ENCODE measurements at regions not wholly inside any gene's neighbourhood (a gene's known extent, or its start where the extent isn't known, plus 50 kb on each side); places are given as distances from the start of the nearest gene placed in this dataset.
"Not testable (repeated sequence)": the region's sequence is repeated elsewhere in the genome, so short reads cannot be mapped to it uniquely, and the experiment has no call there.

- H3K79me2 ChIP-seq (ENCODE audit: control insufficient read depth, insufficient read depth, low read length); DNase-seq (ENCODE audit: low read depth, low spot score); H3K9me3 ChIP-seq (ENCODE audit: control insufficient read depth, low read depth, low read length); H3K36me3 ChIP-seq (ENCODE audit: control insufficient read depth in 2 of 2, extremely low read depth in 1 of 2, insufficient read depth in 2 of 2, low read length in 2 of 2); dilution Hi-C loops (cut with MboI; ENCODE audit: extremely low pct_ligation_motif_present, low sequenced_read_pairs); H4K20me1 ChIP-seq (ENCODE audit: control insufficient read depth, extremely low read depth, insufficient read depth, low read length); H3K9me1 ChIP-seq (ENCODE audit: control insufficient read depth, extremely low read depth, insufficient read depth, low read length); H3K9ac ChIP-seq (ENCODE audit: control insufficient read depth, extremely low read depth, insufficient read depth, low read length); H3K4me1 ChIP-seq (ENCODE audit: control insufficient read depth, extremely low read depth, insufficient read depth, low read length); H3K4me2 ChIP-seq (ENCODE audit: control insufficient read depth, extremely low read depth, insufficient read depth, low read depth, low read length); H3K27me3 ChIP-seq (ENCODE audit: control insufficient read depth, extremely low read depth, insufficient read depth, low read length); H2AFZ ChIP-seq (ENCODE audit: control insufficient read depth, low read length); H3K27ac ChIP-seq (ENCODE audit: control insufficient read depth, insufficient read depth, low read length); H3K4me3 ChIP-seq (ENCODE audit: control insufficient read depth in 2 of 3, extremely low read depth in 1 of 3, insufficient read depth in 2 of 3, low read depth in 1 of 3, low read length in 3 of 3): not testable (repeated sequence)
- peak; percentile 76 for FAIRE-seq
Measured at GRCh38 chrX:92528995-92529394, 749.8 kb downstream of the PCDH11X start.

DNA sequence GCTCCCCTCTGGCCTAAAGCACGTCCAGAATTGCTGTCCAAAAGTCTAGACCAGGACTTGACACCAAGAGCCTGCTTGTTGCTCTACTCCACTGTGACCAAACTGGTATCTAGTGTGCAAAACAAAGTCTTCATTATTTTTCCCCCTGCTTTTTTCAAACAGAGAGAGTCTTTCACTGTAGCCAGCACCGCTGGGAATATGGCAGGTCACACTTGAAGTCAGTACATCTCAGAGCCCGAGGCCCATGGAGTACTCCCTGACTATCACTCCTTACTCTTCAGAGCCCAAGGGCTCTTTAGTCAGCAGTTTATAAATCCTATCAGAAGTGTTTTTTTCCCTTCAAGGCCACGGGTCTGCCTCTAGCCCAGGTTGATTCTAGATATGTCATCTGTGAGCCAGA, 761.3 kb downstream of the PCDH11X start:
- H3K4me3 ChIP-seq (ENCODE audit: control insufficient read depth in 2 of 3, extremely low read depth in 1 of 3, insufficient read depth in 2 of 3, low read depth in 1 of 3, low read length in 3 of 3); H3K27me3 ChIP-seq (ENCODE audit: control insufficient read depth, extremely low read depth, insufficient read depth, low read length); H3K27ac ChIP-seq (ENCODE audit: control insufficient read depth, insufficient read depth, low read length); H3K79me2 ChIP-seq (ENCODE audit: control insufficient read depth, insufficient read depth, low read length); H2AFZ ChIP-seq (ENCODE audit: control insufficient read depth, low read length); H3K9me3 ChIP-seq (ENCODE audit: control insufficient read depth, low read depth, low read length); FAIRE-seq; DNase-seq (ENCODE audit: low read depth, low spot score); H4K20me1 ChIP-seq (ENCODE audit: control insufficient read depth, extremely low read depth, insufficient read depth, low read length); H3K4me2 ChIP-seq (ENCODE audit: control insufficient read depth, extremely low read depth, insufficient read depth, low read depth, low read length); H3K9me1 ChIP-seq (ENCODE audit: control insufficient read depth, extremely low read depth, insufficient read depth, low read length); H3K9ac ChIP-seq (ENCODE audit: control insufficient read depth, extremely low read depth, insufficient read depth, low read length); H3K4me1 ChIP-seq (ENCODE audit: control insufficient read depth, extremely low read depth, insufficient read depth, low read length); H3K36me3 ChIP-seq (ENCODE audit: control insufficient read depth in 2 of 2, extremely low read depth in 1 of 2, insufficient read depth in 2 of 2, low read length in 2 of 2); dilution Hi-C loops (cut with MboI; ENCODE audit: extremely low pct_ligation_motif_present, low sequenced_read_pairs): not testable (repeated sequence)

- H3K4me1 ChIP-seq (ENCODE audit: control insufficient read depth, extremely low read depth, insufficient read depth, low read length); H2AFZ ChIP-seq (ENCODE audit: control insufficient read depth, low read length); H4K20me1 ChIP-seq (ENCODE audit: control insufficient read depth, extremely low read depth, insufficient read depth, low read length); H3K9me3 ChIP-seq (ENCODE audit: control insufficient read depth, low read depth, low read length); H3K36me3 ChIP-seq (ENCODE audit: control insufficient read depth in 2 of 2, extremely low read depth in 1 of 2, insufficient read depth in 2 of 2, low read length in 2 of 2); H3K4me3 ChIP-seq (ENCODE audit: control insufficient read depth in 2 of 3, extremely low read depth in 1 of 3, insufficient read depth in 2 of 3, low read depth in 1 of 3, low read length in 3 of 3); H3K9me1 ChIP-seq (ENCODE audit: control insufficient read depth, extremely low read depth, insufficient read depth, low read length); H3K27me3 ChIP-seq (ENCODE audit: control insufficient read depth, extremely low read depth, insufficient read depth, low read length); H3K4me2 ChIP-seq (ENCODE audit: control insufficient read depth, extremely low read depth, insufficient read depth, low read depth, low read length); FAIRE-seq; H3K9ac ChIP-seq (ENCODE audit: control insufficient read depth, extremely low read depth, insufficient read depth, low read length); H3K27ac ChIP-seq (ENCODE audit: control insufficient read depth, insufficient read depth, low read length); H3K79me2 ChIP-seq (ENCODE audit: control insufficient read depth, insufficient read depth, low read length); DNase-seq (ENCODE audit: low read depth, low spot score); dilution Hi-C loops (cut with MboI; ENCODE audit: extremely low pct_ligation_motif_present, low sequenced_read_pairs): not testable (repeated sequence)
Measured at GRCh38 chrX:92558323-92558722, 779.1 kb downstream of the PCDH11X start.

GRCh38 chrX:92558796-92559195, 779.6 kb downstream of the PCDH11X start:
- H3K4me1 ChIP-seq (ENCODE audit: control insufficient read depth, extremely low read depth, insufficient read depth, low read length); H2AFZ ChIP-seq (ENCODE audit: control insufficient read depth, low read length); H3K9ac ChIP-seq (ENCODE audit: control insufficient read depth, extremely low read depth, insufficient read depth, low read length); H3K36me3 ChIP-seq (ENCODE audit: control insufficient read depth in 2 of 2, extremely low read depth in 1 of 2, insufficient read depth in 2 of 2, low read length in 2 of 2); H3K27me3 ChIP-seq (ENCODE audit: control insufficient read depth, extremely low read depth, insufficient read depth, low read length); H3K4me3 ChIP-seq (ENCODE audit: control insufficient read depth in 2 of 3, extremely low read depth in 1 of 3, insufficient read depth in 2 of 3, low read depth in 1 of 3, low read length in 3 of 3); H3K9me3 ChIP-seq (ENCODE audit: control insufficient read depth, low read depth, low read length); DNase-seq (ENCODE audit: low read depth, low spot score); H4K20me1 ChIP-seq (ENCODE audit: control insufficient read depth, extremely low read depth, insufficient read depth, low read length); H3K27ac ChIP-seq (ENCODE audit: control insufficient read depth, insufficient read depth, low read length); H3K79me2 ChIP-seq (ENCODE audit: control insufficient read depth, insufficient read depth, low read length); H3K4me2 ChIP-seq (ENCODE audit: control insufficient read depth, extremely low read depth, insufficient read depth, low read depth, low read length); dilution Hi-C loops (cut with MboI; ENCODE audit: extremely low pct_ligation_motif_present, low sequenced_read_pairs); FAIRE-seq; H3K9me1 ChIP-seq (ENCODE audit: control insufficient read depth, extremely low read depth, insufficient read depth, low read length): not testable (repeated sequence)

GRCh38 chrX:92560083-92560482, 780.9 kb downstream of the PCDH11X start:
- DNase-seq (ENCODE audit: low read depth, low spot score); H3K79me2 ChIP-seq (ENCODE audit: control insufficient read depth, insufficient read depth, low read length); H3K36me3 ChIP-seq (ENCODE audit: control insufficient read depth in 2 of 2, extremely low read depth in 1 of 2, insufficient read depth in 2 of 2, low read length in 2 of 2); H3K4me2 ChIP-seq (ENCODE audit: control insufficient read depth, extremely low read depth, insufficient read depth, low read depth, low read length); H3K4me3 ChIP-seq (ENCODE audit: control insufficient read depth in 2 of 3, extremely low read depth in 1 of 3, insufficient read depth in 2 of 3, low read depth in 1 of 3, low read length in 3 of 3); H4K20me1 ChIP-seq (ENCODE audit: control insufficient read depth, extremely low read depth, insufficient read depth, low read length); dilution Hi-C loops (cut with MboI; ENCODE audit: extremely low pct_ligation_motif_present, low sequenced_read_pairs); H3K9me1 ChIP-seq (ENCODE audit: control insufficient read depth, extremely low read depth, insufficient read depth, low read length); H3K9me3 ChIP-seq (ENCODE audit: control insufficient read depth, low read depth, low read length); H3K27ac ChIP-seq (ENCODE audit: control insufficient read depth, insufficient read depth, low read length); H2AFZ ChIP-seq (ENCODE audit: control insufficient read depth, low read length); H3K27me3 ChIP-seq (ENCODE audit: control insufficient read depth, extremely low read depth, insufficient read depth, low read length); H3K4me1 ChIP-seq (ENCODE audit: control insufficient read depth, extremely low read depth, insufficient read depth, low read length); H3K9ac ChIP-seq (ENCODE audit: control insufficient read depth, extremely low read depth, insufficient read depth, low read length): not testable (repeated sequence)
- peak; percentile 96 for FAIRE-seq

All from keratinocyte (primary cell).